Stimulated activated naive B cell treated with anti-CD40 and anti-IgM and Interleukin-4, amounts not matched to agents 10 μg/mL and 1 μg/mL and 100 μg/mL, for 72 hours (primary cell): ENCODE measurements at regions not wholly inside any gene's neighbourhood (a gene's known extent, or its start where the extent isn't known, plus 50 kb on each side); places are given as distances from the start of the nearest gene placed in this dataset.

Source experiments
- ATAC-seq, 2 donors: fragments of 150-1000 bp; cut with Tn5 transposase; replicated peaks; 2 replicates each; pipeline ENCODE4 v1.10.0; 2021; ENCODE audit warnings: moderate library complexity in 1 of 2
- DNase-seq: peaks from one replicate; pipeline ENCODE4 v3.0.0; 2021
- H3K27ac Mint-ChIP-seq: one replicate; pipeline ENCODE4 v1.8.0; 2022; ENCODE audit warnings: mild to moderate bottlenecking, mixed read lengths
- H3K27me3 Mint-ChIP-seq, 2 donors: one replicate each; pipeline ENCODE4 v1.8.0; 2022; ENCODE audit warnings: mixed read lengths in 2 of 2
- H3K36me3 Mint-ChIP-seq, 2 donors: one replicate each; pipeline ENCODE4 v1.8.0; 2022; ENCODE audit warnings: mixed read lengths in 2 of 2, mild to moderate bottlenecking in 1 of 2
- H3K4me1 Mint-ChIP-seq, 2 donors: one replicate each; pipeline ENCODE4 v1.8.0; 2022; ENCODE audit warnings: mixed read lengths in 2 of 2, mild to moderate bottlenecking in 1 of 2
- H3K4me3 Mint-ChIP-seq, 2 donors: one replicate each; pipeline ENCODE4 v1.8.0; 2022; ENCODE audit warnings: mild to moderate bottlenecking in 2 of 2, mixed read lengths in 2 of 2, moderate library complexity in 1 of 2
- H3K9me3 Mint-ChIP-seq, 2 donors: one replicate each; pipeline ENCODE4 v1.8.0; 2022; ENCODE audit warnings: mixed read lengths in 2 of 2, mild to moderate bottlenecking in 1 of 2

DNA sequence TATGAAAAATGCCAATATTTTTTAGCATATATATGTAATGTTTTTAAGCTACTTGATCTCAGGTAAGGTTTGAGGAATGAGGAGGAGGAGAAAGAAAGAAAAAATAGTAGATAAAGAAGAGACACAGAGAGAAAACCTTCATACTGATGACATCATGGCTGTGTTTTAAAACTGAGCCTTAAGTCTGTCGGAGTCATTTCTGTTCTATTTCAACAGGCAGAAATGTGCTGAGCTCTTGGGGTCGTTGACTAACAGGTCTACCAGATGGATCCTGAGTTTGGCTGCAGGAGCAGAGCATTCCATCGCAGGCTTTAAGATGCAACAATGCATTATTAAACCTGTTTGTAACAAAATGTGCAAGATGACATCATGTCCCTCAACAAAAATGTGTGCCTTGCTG is 356.0 kb downstream of the TGFB2 start:
- ATAC-seq (no peak), DNase-seq (no peak)
- Mint-ChIP-seq H3K9me3 (no peaks in the 10 kb centered on the region), H3K36me3 (no peaks in the 10 kb centered on the region), H3K27ac (no peak overlapping the region), H3K27me3 (no peaks in the 10 kb centered on the region), H3K4me1 (no peaks in the 10 kb centered on the region), H3K4me3 (no peak overlapping the region)

DNA sequence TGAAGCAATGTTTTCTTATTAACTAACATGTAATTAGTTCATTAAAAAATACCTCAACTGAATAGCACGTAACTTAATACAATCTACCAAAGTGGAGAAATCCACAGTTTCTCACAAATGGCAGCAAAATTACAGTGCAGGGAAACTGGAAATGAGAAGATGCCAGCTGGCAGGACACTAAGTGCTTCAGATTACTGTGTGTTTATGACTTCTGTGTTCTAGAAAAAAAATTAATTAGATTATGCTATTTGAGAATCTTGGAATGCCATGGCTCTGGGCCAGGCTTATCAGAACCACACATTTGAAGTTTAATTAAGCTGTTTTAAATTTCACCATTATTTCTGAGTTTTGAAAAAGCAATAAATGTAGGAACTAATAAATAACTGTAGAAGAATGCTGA is 357.6 kb downstream of the TGFB2 start:
- Mint-ChIP-seq H3K27ac (no peak overlapping the region), H3K36me3 (no peaks in the 10 kb centered on the region), H3K9me3 (no peaks in the 10 kb centered on the region), H3K27me3 (no peaks in the 10 kb centered on the region), H3K4me3 (no peak overlapping the region), H3K4me1 (no peaks in the 10 kb centered on the region)
- no peak for DNase-seq
- no peak for ATAC-seq

DNA sequence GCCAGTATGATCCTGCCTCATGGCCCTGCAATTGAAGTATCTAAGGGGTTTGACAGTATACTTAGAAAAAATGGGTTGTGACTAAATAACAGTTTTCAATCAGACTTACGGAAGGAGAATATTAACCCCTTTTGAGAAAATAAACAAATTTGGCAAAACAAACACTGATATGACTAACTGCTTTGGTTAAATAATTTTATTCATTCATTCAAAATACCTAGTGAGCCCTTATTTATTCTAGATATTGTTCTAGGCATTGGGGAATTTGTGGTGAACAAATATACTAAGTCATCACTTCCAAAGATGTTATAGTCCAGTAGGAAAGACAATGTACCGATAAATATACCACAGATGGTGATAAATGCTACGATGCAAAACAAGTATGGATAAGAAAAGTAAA is 358.7 kb downstream of the TGFB2 start:
- ATAC-seq (no peak), DNase-seq (no peak)
- Mint-ChIP-seq H3K4me3 (no peak overlapping the region), H3K36me3 (no peaks in the 10 kb centered on the region), H3K4me1 (no peaks in the 10 kb centered on the region), H3K9me3 (no peaks in the 10 kb centered on the region), H3K27ac (no peak overlapping the region), H3K27me3 (no peaks in the 10 kb centered on the region)

DNA sequence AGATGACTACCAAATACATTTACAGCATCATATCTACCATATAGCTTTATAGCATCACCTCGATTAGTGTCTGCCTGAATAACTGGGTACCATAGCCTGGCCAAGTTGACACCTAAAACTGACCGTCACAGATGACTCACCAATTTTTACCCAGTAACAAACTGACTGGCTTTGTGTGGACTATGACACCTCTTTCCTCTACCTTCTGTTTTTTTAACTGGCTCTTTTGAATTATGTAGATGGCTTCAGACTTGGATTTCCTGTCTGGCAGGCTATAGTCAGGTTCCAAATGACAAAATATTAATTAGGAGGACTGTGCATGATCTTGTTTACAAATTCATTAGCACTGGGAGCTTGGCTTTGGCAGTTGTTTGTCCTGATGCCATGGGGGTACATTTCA is 360.3 kb downstream of the TGFB2 start:
- H3K36me3 Mint-ChIP-seq: no peaks in the 10 kb centered on the region
- ATAC-seq (no peak), DNase-seq (no peak)
- no peak overlapping the region for H3K4me3 Mint-ChIP-seq
- H3K4me1 Mint-ChIP-seq: no peaks in the 10 kb centered on the region
- no peaks in the 10 kb centered on the region for H3K9me3 Mint-ChIP-seq
- no peak overlapping the region for H3K27ac Mint-ChIP-seq
- no peaks in the 10 kb centered on the region for H3K27me3 Mint-ChIP-seq

DNA sequence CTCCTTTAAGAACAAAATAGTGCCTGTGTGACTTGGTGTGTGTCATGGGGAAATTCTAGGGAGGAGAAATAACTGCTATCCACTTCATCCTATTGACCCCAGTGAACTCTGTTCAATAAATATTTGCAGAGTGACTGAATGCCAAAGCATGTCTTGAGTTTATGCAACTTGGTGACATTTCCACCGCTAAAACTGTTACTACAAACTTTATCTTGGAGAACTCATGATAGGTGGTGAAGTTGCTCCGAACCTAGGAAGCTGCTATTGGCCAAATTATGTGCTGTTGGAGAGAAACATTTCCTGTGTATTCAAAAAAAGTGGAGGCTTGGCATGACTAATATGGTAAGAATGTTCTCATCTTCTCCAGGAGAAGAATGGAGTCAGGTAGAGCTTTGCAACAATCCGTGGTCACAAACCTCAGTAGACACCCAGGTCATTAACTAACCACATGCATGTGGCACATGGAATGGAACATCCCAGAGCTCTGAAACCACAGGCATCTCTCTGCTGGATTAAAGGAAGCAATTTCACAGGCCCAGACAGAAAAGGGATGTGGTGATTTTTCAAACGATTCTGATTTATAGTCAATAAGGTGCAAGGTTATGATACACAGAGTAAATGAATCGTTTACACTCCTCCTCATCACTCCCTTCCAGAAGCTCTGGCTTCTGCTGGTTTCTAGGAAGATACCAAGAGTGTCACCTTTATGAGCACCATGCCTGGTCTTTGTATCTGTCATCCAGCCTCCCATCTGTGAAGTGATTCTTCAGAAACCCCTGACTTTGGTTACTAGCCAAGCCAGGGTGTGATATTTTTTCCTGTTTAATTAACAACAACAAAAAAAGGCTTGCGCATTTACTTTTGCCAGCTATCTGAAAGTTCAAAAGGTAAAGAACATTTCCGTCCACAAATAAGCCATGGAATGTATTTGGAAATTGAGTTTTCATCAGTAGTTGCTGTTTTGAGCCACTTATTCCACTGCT is 361.1 kb downstream of the TGFB2 start:
- no peak overlapping the region for H3K27ac Mint-ChIP-seq
- H3K9me3 Mint-ChIP-seq: no peaks in the 10 kb centered on the region
- H3K27me3 Mint-ChIP-seq: no peaks in the 10 kb centered on the region
- H3K36me3 Mint-ChIP-seq: no peaks in the 10 kb centered on the region
- DNase-seq: no peak
- ATAC-seq: no peak
- H3K4me3 Mint-ChIP-seq: no peak overlapping the region
- H3K4me1 Mint-ChIP-seq: no peaks in the 10 kb centered on the region

DNA sequence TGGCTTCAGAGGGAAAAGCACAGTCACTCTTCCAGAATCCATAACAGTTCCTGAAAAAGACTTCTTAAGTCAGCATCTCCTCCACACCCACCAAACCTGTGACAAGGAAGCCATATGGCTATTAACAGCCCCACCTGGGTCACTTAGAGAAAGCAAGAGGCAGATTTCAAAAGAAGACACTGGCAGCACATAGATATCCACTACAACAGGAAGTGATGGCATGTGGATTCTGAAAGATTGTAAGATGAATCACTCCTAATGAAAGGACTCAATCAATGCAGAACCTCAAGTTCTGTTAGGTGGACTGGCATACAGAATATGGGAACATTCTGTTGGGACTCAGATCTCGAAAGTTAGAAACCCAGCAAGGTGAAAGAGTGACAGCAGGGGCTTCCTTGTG is 365.9 kb downstream of the TGFB2 start:
- ATAC-seq: no peak
- Mint-ChIP-seq H3K27me3 (no peaks in the 10 kb centered on the region), H3K27ac (no peak overlapping the region)

DNA sequence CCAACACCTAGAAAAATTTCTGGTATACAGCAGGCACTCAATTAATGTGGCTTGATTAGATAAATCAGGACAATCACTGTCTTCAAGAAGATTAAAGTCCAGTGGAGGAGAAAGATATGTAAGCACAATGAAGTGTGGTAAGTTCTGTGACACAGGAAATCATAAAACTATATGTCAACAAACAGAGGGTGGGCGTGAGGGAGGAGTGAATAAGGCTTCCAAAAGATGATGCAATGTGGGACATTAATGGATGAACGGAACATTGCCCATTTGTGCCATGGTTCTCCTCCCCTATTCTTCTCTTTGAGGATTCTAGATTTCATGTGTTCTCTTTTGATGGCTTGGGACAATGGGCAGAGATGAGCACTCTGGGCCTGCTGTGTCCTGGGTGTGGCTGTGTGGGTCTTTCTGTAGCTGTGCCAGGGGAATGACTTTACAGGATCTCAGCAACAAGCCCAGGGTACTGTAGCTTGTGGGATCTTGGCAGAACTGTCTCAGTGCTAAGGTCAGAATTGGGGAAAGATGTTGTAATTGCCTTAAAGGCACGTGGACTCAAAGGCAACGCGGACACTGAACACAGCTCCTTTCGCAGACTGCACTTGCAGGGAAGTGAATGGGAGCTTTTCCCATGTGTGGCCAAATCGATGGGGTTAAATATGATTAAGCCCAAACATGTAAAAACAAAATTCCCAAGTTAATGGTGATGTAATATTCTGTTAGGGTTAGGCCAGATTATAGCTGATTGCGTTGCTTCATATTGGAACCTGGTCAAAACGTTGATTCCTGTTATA is 366.9 kb downstream of the TGFB2 start:
- H3K27me3 Mint-ChIP-seq: no peaks in the 10 kb centered on the region
- H3K4me1 Mint-ChIP-seq: no peaks in the 10 kb centered on the region
- H3K9me3 Mint-ChIP-seq: peaks cover 6 to 10% of the 10 kb centered on the region in 2 donors
- no peaks in the 10 kb centered on the region for H3K36me3 Mint-ChIP-seq
- no peak overlapping the region for H3K27ac Mint-ChIP-seq
- DNase-seq (no peak), ATAC-seq (no peak)
- H3K4me3 Mint-ChIP-seq: no peak overlapping the region

More for the DNA sequence above, 365.9 kb downstream of the TGFB2 start:
- Mint-ChIP-seq H3K4me1 (no peaks in the 10 kb centered on the region), H3K9me3 (peaks cover 3 to 5% of the 10 kb centered on the region in 2 donors), H3K4me3 (no peak overlapping the region), H3K36me3 (no peaks in the 10 kb centered on the region)
- DNase-seq: no peak

DNA sequence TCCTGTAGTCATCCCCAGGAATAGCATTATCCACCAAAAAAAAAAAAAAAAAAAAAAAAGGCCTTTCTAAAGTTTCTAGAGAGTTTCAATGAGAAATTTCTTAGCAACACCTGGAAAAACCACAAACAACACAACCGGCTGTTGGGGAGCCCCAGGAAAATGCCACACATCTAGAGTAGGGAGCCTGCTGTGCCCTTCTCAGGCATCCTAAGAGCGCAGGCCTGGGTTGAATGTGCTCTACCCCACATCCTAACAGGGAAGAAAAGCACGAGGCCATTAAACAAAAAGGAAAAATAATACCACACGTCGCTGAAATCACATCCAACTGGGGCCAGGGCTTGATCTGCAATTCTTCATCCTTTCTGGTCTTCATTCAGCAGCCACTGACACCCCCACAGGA is 367.5 kb downstream of the TGFB2 start:
- DNase-seq (no peak), ATAC-seq (no peak)
- Mint-ChIP-seq H3K27ac (no peak overlapping the region), H3K27me3 (no peaks in the 10 kb centered on the region), H3K4me1 (no peaks in the 10 kb centered on the region), H3K9me3 (peaks cover 6 to 10% of the 10 kb centered on the region in 2 donors), H3K4me3 (no peak overlapping the region), H3K36me3 (no peaks in the 10 kb centered on the region)

DNA sequence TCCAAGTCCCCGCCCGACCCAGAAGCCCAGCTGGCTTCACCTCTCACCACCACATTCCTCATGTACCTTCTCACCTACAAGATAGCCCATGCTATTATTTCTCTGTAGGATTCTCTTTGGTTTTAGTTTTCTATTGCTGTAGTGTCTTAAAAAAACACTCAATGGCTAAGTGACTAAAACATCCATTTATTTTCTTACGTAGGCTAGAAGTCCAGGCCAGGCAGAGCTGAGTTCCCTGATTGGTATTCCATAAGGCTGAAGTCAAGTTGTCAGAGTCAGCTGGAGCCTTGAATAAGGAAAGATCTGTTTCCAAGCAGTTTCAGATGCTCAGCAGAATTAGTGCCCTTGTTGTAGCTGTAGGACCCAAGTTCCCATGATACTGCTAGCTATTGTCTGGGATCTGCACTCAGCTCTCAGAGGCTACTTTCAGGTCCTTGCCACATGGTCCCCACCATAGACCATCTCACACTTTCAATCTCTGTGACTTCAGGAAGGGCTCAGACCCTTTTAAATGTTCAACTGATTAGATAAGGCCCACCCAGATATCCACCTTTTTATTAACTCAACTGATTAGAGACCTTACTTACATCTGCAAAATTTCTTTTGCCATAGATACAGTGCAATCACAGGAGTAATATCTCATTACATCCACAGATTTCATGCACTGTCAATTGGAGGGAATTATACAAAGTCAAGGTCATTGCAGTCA is 371.0 kb downstream of the TGFB2 start:
- Mint-ChIP-seq H3K9me3 (peaks cover 6 to 10% of the 10 kb centered on the region in 2 donors), H3K4me1 (no peaks in the 10 kb centered on the region), H3K27me3 (no peaks in the 10 kb centered on the region), H3K4me3 (no peak overlapping the region), H3K36me3 (no peaks in the 10 kb centered on the region), H3K27ac (no peak overlapping the region)
- DNase-seq (no peak), ATAC-seq (no peak)

DNA sequence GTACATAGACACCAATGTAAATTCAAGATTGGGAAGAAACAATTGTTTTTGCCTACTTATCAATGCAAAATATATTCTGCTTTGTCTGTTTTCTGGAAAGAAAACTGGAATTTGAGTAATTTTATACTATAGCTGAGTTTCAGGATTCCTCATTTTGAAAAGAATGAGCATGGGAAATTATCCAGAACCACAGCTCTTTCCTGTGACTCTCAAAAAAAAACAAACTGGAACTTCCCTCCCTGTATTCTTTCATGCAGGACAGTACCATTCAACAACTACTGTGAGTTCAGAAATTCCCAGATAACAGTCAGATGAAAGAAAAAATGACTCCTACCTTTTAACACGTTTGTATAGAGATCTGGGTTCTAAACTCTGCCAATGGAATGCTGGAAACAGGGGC is 372.4 kb downstream of the TGFB2 start:
- no peak for DNase-seq
- H3K9me3 Mint-ChIP-seq: peaks cover 6 to 10% of the 10 kb centered on the region in 2 donors
- no peaks in the 10 kb centered on the region for H3K27me3 Mint-ChIP-seq
- no peak overlapping the region for H3K27ac Mint-ChIP-seq
- no peak overlapping the region for H3K4me3 Mint-ChIP-seq
- no peaks in the 10 kb centered on the region for H3K4me1 Mint-ChIP-seq
- no peaks in the 10 kb centered on the region for H3K36me3 Mint-ChIP-seq
- no peak for ATAC-seq

DNA sequence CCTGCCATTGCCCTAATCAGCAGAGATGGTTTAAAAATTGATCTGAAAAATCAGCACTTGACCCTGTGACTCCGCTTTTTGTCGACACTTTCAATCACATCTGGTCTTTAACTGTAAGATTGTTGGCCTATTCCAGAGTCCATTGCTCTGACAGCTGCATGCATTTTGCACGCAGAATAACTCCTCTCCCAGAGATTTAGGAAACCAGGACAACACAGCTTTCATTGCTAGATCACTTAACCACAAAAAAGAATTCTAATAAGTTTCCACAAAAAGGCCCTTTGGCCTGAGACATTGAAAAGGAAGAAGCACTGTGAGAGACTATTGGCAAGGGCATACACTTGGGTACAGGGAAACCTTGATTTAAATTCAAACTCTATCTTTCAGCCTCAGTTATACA is 373.1 kb downstream of the TGFB2 start:
- H3K36me3 Mint-ChIP-seq: no peaks in the 10 kb centered on the region
- no peak overlapping the region for H3K27ac Mint-ChIP-seq
- DNase-seq: no peak
- H3K4me3 Mint-ChIP-seq: no peak overlapping the region
- ATAC-seq: no peak
- H3K4me1 Mint-ChIP-seq: no peaks in the 10 kb centered on the region
- peaks cover 6 to 10% of the 10 kb centered on the region in 2 donors for H3K9me3 Mint-ChIP-seq
- no peaks in the 10 kb centered on the region for H3K27me3 Mint-ChIP-seq

DNA sequence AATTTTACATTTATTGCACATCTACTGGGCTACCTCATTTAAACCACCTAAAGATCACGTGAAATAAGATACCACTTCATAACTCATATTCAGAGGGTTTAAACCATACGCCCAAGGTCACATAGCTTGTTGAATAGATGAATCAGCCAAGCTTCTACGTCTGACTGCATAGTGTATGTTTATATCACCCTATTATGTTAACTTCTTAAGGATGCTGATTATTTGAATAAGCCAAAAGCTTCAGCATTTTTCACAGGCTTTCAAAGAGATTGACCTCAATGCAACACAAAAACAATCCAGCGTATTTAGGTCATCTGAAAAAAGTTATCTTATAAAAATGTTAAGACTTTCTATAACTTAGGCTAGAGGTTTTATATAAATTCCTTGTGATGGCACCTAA is 373.8 kb downstream of the TGFB2 start:
- Mint-ChIP-seq H3K27me3 (no peaks in the 10 kb centered on the region), H3K4me1 (no peaks in the 10 kb centered on the region), H3K27ac (no peak overlapping the region), H3K9me3 (peaks cover 6 to 10% of the 10 kb centered on the region in 2 donors), H3K36me3 (no peaks in the 10 kb centered on the region), H3K4me3 (no peak overlapping the region)
- ATAC-seq: no peak
- DNase-seq: no peak

DNA sequence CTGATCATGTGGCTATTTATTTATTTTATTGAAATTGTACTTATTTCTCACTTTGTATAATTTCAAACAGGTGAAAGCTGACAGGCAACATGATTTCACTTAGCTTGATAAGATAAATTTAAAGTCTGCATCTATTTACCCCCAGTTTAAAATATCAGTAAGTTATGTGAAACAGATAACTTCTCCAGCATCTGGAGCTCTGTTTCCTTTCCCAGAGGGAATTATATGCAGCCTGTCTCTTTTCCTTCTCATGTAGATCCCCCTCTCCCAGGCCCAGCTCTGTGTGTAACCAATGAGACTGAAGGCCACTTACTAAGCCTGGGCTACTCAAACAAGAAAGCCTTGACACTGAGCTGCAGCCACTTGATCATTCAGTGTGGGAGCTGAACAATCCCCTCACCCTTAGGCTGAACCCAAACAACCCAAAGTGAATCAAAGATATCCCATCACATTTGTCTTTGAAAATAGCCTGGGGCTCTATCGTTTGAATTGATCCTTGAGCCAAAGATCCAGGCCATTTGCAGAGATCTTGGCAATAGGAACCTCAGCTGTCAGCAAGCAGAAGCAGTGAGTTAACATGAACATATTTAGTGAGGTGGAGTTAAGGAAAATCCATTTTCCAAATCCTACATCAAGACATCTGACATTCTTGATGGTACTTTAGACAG is 383.9 kb downstream of the TGFB2 start:
- H3K4me1 Mint-ChIP-seq: no peaks in the 10 kb centered on the region
- no peak overlapping the region for H3K4me3 Mint-ChIP-seq
- H3K27me3 Mint-ChIP-seq: no peaks in the 10 kb centered on the region
- no peaks in the 10 kb centered on the region for H3K36me3 Mint-ChIP-seq
- no peaks in the 10 kb centered on the region for H3K9me3 Mint-ChIP-seq
- no peak overlapping the region for H3K27ac Mint-ChIP-seq
- ATAC-seq (no peak), DNase-seq (no peak)

DNA sequence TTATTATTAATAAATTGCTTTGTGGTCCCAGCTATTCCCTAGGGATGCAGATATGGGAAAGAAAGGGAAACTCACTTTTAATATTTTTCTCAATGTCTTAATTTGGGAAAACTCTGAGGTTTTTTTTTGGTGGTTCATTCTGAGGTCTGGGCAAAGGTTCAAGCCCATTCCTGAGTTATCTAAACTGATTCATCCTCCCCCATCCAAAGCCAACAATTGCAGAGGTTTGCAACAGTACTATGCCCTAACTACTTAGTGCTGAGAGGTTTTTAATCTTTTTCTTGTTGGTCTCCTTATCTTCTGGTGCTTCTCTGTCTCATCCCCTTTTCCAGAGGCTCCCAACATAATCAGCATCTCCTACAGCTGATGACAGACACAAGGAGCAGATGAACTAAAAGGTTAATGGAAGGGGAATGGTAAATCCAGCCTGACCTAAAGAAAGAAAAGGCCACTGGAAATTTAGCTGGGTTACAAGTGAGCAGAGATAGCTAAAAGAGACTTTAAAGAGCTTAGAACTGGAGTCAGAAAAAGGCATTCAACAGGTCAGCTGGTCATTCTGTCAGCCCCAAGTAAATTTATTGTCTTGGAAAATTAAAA is 390.4 kb downstream of the TGFB2 start:
- Mint-ChIP-seq H3K4me3 (no peak overlapping the region), H3K4me1 (no peaks in the 10 kb centered on the region)

More for the DNA sequence above, 390.4 kb downstream of the TGFB2 start:
- DNase-seq (no peak), ATAC-seq (no peak)
- H3K36me3 Mint-ChIP-seq: no peaks in the 10 kb centered on the region
- H3K27ac Mint-ChIP-seq: no peak overlapping the region
- no peaks in the 10 kb centered on the region for H3K27me3 Mint-ChIP-seq
- H3K9me3 Mint-ChIP-seq: no peaks in the 10 kb centered on the region
